ENCODE measurements at regions not wholly inside any gene's neighbourhood (a gene's known extent, or its start where the extent isn't known, plus 50 kb on each side); places are given as distances from the start of the nearest gene placed in this dataset.

DNA sequence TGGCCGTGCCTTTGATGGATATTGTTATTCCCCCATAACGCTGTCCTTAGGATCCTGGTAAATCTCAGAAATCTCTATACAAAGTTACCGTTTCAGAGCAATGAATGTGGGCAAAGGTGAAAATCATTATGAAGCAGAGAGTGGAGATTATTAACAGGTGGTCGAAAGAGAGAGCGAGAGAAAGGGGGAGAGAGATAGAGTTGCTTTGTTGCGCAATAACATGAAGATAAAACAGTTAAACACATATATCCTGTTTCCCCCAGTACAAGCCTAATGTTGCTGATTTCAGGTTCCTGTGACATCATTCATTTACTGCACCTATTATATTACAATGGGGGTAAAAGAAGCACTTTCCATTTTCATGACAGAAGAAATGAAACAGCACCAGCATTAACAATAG, 535.4 kb upstream of the RBFOX1 start:
- TF ChIP-seq, protein P1, sequence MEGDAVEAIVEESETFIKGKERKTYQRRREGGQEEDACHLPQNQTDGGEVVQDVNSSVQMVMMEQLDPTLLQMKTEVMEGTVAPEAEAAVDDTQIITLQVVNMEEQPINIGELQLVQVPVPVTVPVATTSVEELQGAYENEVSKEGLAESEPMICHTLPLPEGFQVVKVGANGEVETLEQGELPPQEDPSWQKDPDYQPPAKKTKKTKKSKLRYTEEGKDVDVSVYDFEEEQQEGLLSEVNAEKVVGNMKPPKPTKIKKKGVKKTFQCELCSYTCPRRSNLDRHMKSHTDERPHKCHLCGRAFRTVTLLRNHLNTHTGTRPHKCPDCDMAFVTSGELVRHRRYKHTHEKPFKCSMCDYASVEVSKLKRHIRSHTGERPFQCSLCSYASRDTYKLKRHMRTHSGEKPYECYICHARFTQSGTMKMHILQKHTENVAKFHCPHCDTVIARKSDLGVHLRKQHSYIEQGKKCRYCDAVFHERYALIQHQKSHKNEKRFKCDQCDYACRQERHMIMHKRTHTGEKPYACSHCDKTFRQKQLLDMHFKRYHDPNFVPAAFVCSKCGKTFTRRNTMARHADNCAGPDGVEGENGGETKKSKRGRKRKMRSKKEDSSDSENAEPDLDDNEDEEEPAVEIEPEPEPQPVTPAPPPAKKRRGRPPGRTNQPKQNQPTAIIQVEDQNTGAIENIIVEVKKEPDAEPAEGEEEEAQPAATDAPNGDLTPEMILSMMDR (IDR thresholded peaks at IDR 0.05), result no peak
- no peak for TF ChIP-seq POLR2A (IDR thresholded peaks at IDR 0.05)
